NT2/D1 (cell line): ENCODE measurements at regions not wholly inside any gene's neighbourhood (a gene's known extent, or its start where the extent isn't known, plus 50 kb on each side); places are given as distances from the start of the nearest gene placed in this dataset.

ENCODE experiments used
- SUZ12 ChIP-seq: IDR thresholded peaks from 2 replicates; pipeline ENCODE4 v1.6.1; 2011; ENCODE audit not compliant: insufficient read length, insufficient read depth; ENCODE audit errors: extremely low read depth
- YY1 ChIP-seq: IDR thresholded peaks from 2 replicates; pipeline ENCODE4 v1.6.1; 2011; ENCODE audit not compliant: insufficient read length, insufficient read depth
- ZNF274 ChIP-seq: IDR thresholded peaks from 2 replicates; pipeline ENCODE4 v1.6.1; 2011; ENCODE audit warnings: mild to moderate bottlenecking, low read depth, low read length

DNA sequence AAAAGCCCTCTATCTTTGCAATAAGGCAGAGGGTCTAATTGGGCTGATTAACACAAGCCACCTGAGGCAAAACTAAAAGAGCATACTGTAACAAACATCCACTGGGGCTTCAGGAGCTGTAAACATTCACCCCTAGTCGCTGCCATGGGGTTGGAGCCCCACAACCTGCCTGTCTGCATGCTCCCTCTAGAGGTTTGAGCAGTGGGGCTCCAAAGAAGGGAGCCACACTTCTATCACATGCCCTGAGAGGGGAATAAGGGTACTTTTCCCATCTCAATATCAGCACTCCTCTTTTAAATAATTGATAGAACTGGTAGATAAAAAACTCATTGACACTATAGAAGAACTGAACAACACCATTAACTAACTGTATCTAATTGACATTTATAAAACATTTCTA, 130.1 kb upstream of the COX10 start:
- TF ChIP-seq YY1 = no peak
- no peak for TF ChIP-seq ZNF274
- TF ChIP-seq SUZ12 = no peak
